ENCODE measurements at regions not wholly inside any gene's neighbourhood (a gene's known extent, or its start where the extent isn't known, plus 50 kb on each side); places are given as distances from the start of the nearest gene placed in this dataset.
"Not testable (repeated sequence)": the region's sequence is repeated elsewhere in the genome, so short reads cannot be mapped to it uniquely, and the experiment has no call there.

GRCh38 chr2:236909802-236910201 is 175.9 kb upstream of the COPS8 start:
- no peak for DNase-seq

GRCh38 chr2:236910781-236911495 is 174.8 kb upstream of the COPS8 start:
- no peak for DNase-seq

- DNase-seq, result no peak
Measured at GRCh38 chr2:236912326-236913120, 173.2 kb upstream of the COPS8 start.

DNA sequence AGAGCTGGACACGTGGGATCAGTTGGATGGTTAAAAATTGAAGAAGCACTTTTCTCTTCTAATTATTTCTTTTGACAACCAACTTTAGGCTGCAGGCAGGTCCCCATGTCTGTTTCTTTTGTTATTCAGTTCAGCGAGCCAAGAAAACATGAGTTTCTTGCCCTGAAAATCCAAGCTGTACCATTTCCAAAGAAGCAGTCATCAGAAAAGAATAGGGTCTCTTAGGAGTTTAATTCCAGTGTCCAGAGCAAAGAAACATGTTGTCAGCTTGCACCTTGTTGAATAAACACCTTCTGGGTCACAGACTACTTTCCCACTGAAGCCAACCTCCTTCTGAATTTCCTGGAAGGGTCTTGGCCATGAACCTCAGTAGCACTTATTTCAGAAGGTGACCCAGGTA is 170.5 kb upstream of the COPS8 start:
- DNase-seq, result no peak

DNA sequence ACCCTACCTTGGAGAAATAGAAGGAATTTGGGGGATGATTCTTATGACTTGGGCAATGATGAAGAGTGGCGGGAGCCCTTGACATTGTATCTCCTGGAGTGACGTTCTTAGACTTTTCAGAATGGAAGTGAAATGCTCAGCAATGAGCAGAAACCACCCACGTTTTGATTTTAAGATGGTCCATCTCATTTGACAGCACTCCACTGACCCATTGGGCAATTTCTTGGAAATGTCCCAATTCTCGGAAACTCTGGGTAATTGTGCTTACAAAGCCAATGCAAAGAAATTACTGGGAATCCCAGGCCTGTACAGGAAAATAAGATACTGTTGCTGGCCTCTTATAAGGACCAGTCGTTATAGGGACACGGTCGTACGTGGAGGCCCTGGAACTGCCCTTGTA is 170.0 kb upstream of the COPS8 start:
- DNase-seq, result no peak

GRCh38 chr2:236916181-236916580 is 169.5 kb upstream of the COPS8 start:
- DNase-seq, result no peak

DNA sequence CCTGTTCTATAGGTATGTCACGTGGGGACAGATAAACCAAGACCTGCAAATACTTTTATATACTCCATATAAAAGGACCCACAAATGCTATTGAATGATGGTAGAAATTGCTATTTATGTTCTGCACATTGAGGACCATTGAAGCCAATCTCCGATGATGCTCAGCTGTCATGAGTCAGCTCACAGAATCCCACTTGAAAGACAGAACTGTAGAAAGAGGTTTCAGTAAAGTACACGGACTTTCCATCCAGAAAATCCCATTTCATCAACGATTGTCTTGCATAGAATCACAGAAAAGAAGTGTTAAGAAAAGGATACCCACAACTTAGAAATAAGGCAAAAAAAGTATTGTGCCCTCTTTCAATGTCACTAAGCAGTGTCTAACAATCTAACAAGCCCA is 169.0 kb upstream of the COPS8 start:
- no peak for DNase-seq

DNA sequence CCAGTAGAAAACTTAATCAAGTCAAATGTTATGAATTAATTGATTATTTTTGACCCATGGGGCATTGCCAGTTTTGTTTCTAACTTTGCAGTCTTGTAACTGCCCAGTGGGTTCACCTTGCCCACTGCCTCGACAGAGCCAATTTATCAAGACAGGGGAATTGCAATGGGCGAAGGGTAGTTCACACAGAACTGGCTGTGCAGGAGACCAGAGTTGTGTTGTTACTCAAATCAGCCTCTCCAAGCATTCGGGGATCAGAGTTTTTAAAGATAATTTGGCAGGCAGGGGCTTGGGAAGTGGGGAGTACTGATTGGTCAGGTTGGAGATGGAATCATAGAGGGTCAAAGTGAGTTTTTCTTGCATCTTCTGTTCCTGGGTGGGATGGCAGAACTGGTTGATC is 168.5 kb upstream of the COPS8 start:
- no peak for DNase-seq

DNA sequence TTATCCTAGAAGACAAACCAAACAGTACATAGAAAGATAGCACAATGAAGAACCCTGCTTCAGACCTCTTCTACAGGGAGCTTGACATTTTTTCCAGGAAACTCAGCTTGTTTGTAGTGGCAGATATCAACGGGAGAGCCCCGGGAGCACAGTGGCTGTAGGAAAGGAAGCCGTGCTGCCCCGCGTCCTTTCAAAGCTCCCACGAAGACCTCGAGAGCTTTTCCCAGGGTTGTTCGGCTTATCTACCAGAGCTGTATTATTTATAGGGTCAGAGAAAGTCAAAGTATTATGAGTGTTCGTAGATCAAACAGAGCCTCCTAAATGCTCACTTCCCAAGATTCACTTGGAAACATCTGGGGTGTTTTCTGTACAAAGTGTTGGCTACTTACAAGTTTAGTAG is 167.1 kb upstream of the COPS8 start:
- no peak for DNase-seq

DNA sequence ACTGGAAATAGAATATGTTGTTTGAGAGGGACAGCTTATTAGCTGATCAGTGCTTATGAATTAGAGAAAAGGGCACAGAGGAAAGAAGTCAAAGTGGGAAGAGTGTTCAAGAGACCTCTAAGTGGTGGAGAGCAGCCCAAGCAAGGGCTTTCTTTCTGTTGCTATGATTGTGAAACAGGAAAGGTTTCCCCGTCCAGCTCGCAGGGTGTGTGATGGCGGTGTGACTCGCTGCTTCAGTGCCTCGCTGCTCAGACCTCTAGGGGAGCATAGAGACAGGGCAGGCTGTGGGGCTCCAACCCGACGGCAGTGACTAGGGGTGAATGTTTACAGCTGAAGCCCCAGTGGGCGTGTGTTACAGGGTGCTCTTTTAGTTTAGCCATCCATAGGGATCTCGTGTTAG is 166.5 kb upstream of the COPS8 start:
- DNase-seq, result no peak

DNA sequence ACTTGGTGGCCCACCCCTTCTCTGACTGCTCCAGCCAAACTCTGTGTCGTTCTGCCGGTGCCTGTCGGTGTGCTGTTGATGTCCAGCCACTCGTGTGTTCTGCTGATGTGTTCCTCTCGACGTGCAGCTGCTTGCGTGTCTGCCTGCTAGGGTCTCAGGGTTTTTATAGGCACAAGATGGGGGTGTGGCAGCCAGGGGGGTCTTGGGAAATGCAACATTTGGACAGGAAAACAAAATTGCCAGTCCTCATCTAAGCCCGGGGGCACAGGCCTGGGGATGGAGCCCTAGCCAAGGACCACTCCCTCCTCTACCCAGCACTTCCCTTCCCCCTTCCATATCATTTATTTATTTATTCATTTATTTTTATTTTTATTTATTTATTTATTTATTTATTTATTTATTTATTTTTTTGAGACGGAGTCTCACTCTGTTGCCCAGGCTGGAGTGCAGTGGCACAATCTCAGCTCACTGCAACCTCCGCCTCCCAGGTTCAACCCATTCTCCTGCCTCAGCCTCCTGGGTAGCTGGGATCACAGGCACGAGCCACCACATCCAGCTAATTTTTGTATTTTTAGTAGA is 165.8 kb upstream of the COPS8 start:
- not testable (repeated sequence) for DNase-seq

DNA sequence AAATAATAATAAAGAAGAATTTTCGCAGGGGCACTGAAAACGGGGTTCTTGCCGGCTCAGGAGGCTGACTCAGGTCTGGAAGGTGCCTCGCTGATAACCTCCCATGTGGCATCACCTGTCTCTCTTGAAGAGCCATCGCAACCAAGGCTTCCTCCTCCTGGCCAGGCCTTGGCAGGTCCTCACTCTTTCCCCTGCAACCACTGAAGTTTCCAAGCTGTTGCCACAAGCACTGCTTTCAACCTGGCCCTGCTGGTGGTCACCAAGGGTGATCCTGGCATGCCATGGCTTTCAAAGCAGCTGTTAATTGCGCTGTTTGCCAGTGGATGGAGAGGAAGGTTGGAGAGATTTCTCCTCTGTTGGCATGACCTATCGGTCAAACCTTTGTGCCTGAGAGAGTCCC is 163.6 kb upstream of the COPS8 start:
- DNase-seq, result no peak

GRCh38 chr2:236928380-236929037 is 157.2 kb upstream of the COPS8 start:
- DNase-seq, result no peak

DNA sequence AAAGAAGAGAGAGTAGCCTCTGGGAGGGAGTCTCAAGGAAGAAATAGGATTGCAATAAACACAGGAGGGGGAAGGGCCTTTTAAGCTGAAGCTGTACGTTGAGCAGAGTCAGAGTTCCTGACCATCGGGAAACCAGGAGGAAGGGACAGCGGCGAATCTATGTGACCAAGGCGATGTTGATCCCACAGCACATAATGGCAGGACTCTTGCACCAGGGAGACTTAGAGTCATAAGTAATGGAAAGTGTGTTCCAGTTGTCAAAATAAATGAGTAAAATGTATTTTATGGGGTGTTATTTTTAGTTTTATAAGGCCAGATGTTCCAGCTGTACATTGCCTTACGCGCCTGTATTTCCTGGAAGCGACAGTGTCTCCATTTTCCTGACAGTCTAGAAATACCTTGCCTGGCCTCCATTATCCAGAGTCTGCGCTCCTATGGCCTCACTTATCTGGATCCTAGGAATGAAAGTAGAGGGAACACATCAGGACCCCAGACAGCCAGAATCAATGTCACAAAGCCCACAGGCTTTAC is 152.8 kb upstream of the COPS8 start:
- DNase-seq, result no peak

DNA sequence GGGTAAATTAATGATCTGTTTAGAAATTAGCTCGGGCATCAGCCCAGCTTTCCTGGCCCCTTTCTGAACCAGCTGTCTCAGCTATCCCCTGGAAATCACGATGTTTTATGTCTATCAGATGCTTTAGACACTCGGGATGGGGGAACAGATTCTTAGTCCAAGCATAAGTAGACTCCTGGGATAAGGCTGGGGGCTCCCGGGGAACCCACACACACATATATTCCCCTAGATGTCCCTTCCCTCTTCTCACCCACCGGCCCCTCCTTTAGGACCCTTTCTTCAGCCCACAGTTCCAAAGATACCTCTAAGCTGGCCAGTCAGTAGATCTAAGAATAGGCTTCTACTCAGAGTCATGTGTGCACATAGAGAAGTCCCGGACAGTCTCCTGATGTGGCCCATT is 151.5 kb upstream of the COPS8 start:
- DNase-seq, result no peak

DNA sequence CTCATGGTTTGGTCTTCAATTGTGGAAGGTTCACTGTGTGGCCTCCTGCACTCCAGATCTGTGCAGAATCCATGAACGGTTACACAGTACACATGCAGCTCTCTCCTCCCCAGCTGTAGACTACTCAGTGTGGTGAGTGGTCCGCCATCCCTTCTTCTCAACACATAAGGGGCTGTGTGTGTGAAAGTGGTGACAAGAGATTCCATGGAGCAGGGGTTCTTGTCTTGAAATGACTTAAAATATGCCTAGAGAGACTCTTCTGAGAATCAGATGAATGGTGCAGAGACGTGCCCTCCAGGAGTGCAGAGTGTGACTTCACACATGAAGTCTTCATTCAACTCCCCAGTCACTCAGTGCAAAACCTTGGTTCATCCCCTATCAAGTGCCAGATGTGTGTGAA is 151.0 kb upstream of the COPS8 start:
- DNase-seq, result no peak

GRCh38 chr2:236935083-236935482 is 150.6 kb upstream of the COPS8 start:
- no peak for DNase-seq

DNA sequence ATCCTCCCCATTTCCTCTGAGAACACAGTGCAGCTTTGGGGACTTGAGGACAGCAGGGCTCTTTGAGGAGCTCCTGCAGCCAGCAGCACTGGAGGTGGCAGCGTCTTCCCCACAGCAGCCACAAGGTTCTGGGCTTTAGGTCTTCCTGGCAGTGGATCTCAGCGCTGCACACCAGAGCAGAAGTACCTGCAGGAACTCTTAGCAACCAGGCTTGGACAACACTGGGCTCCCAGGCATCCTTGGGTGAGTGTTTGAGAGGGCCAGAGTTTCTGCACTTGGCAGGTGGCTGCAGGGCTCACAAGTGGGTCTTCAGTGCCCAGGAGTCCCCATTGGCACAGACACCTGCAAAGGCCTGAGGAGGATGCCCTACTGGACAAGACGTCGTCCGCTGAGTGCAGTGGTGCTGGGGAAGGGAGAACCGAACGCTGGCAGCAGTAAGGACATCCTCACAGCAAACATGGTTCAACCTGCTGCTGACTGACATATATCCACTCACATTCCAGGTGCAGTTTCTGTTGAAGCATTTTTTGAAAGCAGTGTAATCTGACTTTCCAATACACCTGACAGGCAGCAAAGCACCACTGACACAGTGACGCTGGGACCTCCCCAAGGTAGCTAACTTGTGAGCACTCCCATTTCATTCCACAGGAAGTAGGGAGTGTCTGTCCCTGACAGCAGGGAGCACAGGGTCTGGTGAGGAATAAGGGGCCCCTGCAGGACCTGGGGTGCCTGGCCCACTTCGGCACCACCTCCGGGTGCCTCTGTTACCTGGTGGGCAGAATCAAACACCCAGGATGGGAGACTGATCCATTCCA is 149.9 kb upstream of the COPS8 start:
- DNase-seq, result no peak

DNA sequence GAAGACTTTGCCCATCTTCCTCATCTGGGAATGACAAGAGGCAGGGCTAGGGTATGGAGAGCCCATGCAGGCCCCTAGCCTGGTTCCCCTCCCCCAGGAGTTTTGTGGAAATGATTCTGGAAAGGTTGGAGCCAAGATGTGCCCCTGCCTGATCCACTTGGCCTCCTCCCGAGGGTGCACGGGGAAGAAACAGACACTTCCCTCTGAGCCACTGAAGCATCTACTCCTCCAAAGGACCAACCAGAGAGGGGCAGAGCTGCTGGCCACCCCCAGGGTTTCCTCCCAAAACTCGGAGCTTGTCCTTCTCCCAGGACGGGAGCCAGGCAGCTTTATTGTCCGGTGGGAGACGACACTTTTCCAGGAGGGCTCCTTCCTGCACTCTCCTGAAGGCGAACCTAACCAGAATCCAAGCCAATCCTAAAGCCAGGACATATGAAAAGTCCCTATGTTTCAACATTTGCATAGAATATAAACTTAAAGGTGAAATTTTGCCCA is 149.2 kb upstream of the COPS8 start:
- no peak for DNase-seq

DNA sequence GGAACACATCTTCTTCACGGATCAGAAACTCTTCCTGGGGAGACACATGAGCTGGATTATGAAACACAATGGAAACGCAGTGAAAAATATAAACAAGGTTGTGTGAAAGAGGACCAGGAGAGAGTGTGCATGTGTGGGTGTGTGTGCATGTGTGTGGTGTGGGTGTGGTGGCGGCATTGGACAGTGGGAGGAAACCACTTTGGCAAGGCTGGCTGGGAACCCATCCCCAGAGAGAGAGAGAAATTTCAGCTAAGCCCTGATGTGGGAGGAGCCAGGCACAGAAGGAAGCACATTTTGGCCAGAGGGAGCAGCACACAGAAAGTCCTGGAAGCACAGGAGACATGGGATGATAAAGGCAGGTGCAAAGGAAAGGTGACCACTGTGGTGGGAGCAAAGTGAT is 147.6 kb upstream of the COPS8 start:
- DNase-seq, result no peak

- DNase-seq, result no peak
Measured at GRCh38 chr2:236939271-236939670, 146.4 kb upstream of the COPS8 start.

GRCh38 chr2:236939721-236940231 is 145.9 kb upstream of the COPS8 start:
- DNase-seq, result no peak

All from NCI-H1105 treated with DMSO at 0.1 percent for 48 hours (cell line).